Adipocyte (in vitro differentiated cells): ENCODE measurements at regions not wholly inside any gene's neighbourhood (a gene's known extent, or its start where the extent isn't known, plus 50 kb on each side); places are given as distances from the start of the nearest gene placed in this dataset.

Experiments
- DNase-seq: peaks from one replicate; pipeline ENCODE4 v3.0.0-alpha.2; 2015; ENCODE audit warnings: low read depth
- H3K27me3 ChIP-seq: replicated peaks from 2 replicates; pipeline ENCODE4 v1.7.0; 2013; ENCODE audit warnings: mild to moderate bottlenecking, low read length, moderate library complexity; ENCODE audit not compliant: control insufficient read depth, insufficient read depth
- H3K36me3 ChIP-seq: 2 replicates; pipeline ENCODE4 v1.7.0; 2013; ENCODE audit warnings: low read length, mild to moderate bottlenecking, moderate library complexity; ENCODE audit not compliant: control insufficient read depth, insufficient read depth, severe bottlenecking
- H3K4me1 ChIP-seq: 2 replicates; pipeline ENCODE4 v1.7.0; 2013; ENCODE audit warnings: mild to moderate bottlenecking, low read length, moderate library complexity; ENCODE audit not compliant: control insufficient read depth, insufficient read depth
- H3K4me3 ChIP-seq: 2 replicates; pipeline ENCODE4 v1.7.0; 2013; ENCODE audit warnings: mild to moderate bottlenecking, low read length, moderate library complexity
- H3K9ac ChIP-seq: 2 replicates; pipeline ENCODE4 v1.7.0; 2013; ENCODE audit warnings: mild to moderate bottlenecking, low read length, moderate library complexity
- H3K9me3 ChIP-seq: 2 replicates; pipeline ENCODE4 v1.7.0; 2013; ENCODE audit warnings: mild to moderate bottlenecking, low read length, moderate library complexity; ENCODE audit not compliant: control insufficient read depth

DNA sequence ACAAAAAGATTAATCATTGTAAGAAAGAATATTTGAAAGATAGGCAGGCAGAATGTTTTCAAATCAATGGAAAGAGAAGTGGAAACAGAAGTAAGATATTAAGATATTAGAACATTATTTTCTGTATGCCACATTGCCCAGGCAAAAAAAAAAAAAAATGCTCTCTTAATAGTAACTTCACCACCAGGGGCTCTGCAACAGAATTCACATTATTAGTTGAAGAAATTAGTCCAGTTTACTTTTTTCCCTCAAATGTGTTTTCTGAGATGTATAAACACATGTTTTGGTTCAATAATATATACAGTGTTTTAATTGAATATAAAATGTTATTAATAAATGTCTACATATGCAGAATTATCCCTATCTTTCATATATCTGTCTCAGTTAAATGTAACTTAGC, 78.0 kb upstream of the ADAD1 start:
- Histone ChIP-seq H3K4me1 (no peaks in the 10 kb centered on the region), H3K9ac (no peak overlapping the region), H3K9me3 (no peaks in the 10 kb centered on the region), H3K4me3 (no peak overlapping the region), H3K36me3 (peaks cover 26% of the 10 kb centered on the region), H3K27me3 (no peaks in the 10 kb centered on the region)
- DNase-seq = no peak

DNA sequence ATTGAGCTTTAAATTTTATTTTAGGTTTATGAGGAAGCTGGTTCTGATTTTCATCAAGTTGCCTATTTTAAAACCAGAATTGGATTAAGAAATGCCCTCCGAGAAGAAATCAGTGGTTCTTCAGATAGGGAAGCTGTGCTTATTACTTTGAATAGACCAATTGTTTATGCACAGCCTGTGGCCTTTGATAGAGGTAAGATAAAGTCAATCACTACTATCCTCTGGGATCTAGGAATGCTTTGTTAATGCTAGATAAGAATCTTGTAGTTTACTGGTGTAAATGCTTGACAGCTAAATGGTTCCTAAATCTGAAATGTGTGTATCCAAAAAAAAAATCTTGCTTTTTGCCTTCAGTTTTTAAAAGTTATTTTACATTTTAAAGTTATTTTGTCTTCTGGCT, 73.0 kb upstream of the ADAD1 start:
- Histone ChIP-seq H3K9ac (no peak overlapping the region), H3K27me3 (no peaks in the 10 kb centered on the region), H3K4me3 (no peak overlapping the region), H3K9me3 (no peaks in the 10 kb centered on the region), H3K36me3 (peaks cover 61% of the 10 kb centered on the region), H3K4me1 (no peaks in the 10 kb centered on the region)
- no peak for DNase-seq

DNA sequence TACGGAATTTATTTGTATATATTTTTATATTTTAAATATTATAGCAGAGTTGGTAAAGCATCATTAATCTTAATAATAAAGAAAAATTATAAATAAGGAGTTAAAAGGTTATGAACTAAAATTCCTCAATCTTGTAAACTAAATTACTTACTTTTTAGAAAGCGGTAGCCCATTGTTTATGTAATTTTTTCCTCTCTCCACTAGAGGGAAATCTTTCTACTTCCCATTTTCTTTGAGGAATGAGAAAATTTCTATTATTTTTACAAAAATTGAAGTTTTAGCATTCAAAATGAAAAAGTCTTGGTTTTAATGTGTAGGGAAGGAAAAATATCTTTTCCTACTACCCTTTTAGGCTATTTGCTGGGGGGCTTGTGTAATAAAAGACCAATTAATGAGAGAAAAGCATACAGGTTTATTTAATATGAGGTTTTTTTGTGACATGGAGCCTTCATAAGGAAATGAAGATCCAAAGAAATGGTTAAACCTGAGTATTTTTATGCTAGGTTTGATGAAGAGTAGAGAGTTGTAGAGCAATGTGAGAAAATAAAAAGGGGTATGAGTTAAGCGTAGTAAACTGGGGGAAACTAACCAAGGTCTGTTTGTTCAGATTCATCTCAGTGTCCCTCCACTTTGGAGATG, 68.7 kb upstream of the ADAD1 start:
- Histone ChIP-seq H3K36me3 (peaks cover 43% of the 10 kb centered on the region), H3K4me1 (peaks cover 4% of the 10 kb centered on the region), H3K4me3 (no peak overlapping the region), H3K27me3 (no peaks in the 10 kb centered on the region), H3K9me3 (no peaks in the 10 kb centered on the region), H3K9ac (no peak overlapping the region)
- DNase-seq = peak; percentile 52

DNA sequence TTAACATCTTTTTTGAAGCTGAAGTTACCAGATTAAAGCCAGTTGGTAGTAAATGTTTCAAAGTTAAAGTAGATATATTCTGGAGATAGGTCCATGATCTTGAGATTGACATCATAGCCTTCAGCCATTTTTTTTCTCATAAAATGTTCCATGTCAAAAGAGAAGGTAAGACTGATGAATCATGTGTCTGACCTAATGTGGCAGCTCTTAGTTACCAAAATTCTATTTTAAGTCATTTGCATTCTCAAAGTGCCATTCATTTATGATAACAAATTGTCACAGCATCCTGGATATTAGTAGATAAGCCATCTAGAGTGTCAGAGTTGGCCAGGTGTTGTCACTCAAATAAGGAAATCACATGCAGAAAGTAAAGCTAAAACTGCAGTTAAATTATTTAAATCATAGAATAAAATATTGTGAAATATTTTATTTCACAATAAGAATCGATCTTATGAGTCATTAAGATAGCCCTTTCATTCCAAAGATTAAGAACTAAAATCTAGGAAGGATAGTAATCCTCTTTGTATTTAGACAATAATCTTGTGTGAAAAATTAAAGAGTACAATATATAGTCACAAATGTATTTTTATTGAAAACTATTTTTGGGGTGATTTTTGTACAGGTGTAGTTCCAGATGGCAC, 65.7 kb upstream of the ADAD1 start:
- Histone ChIP-seq H3K27me3 (no peaks in the 10 kb centered on the region), H3K9ac (no peak overlapping the region), H3K4me3 (no peak overlapping the region), H3K36me3 (peaks cover 47% of the 10 kb centered on the region), H3K4me1 (peaks cover 4% of the 10 kb centered on the region), H3K9me3 (no peaks in the 10 kb centered on the region)
- peak; percentile 36 for DNase-seq

DNA sequence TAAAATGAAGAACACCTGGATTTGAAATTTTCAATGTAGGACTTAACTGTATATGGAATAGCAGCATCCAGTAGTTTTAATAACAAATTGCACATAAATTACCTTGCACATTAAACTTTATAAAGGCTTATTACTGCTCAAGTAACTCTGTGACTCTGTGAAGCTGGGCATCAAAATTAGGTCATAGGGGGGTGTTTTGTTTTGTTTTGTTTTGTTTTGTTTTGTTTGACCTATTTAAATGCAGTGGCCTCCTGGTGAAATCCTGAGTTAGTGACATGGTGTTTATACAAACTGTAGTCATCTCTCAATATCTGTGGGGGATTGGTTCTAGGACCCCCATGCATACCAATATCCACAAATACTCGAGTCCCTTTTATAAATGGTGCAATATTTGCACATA, 51.9 kb upstream of the ADAD1 start:
- Histone ChIP-seq H3K27me3 (no peaks in the 10 kb centered on the region), H3K36me3 (peaks cover 23% of the 10 kb centered on the region), H3K4me3 (no peak overlapping the region), H3K4me1 (peaks cover 13% of the 10 kb centered on the region), H3K9me3 (no peaks in the 10 kb centered on the region), H3K9ac (no peak overlapping the region)
- no peak for DNase-seq

DNA sequence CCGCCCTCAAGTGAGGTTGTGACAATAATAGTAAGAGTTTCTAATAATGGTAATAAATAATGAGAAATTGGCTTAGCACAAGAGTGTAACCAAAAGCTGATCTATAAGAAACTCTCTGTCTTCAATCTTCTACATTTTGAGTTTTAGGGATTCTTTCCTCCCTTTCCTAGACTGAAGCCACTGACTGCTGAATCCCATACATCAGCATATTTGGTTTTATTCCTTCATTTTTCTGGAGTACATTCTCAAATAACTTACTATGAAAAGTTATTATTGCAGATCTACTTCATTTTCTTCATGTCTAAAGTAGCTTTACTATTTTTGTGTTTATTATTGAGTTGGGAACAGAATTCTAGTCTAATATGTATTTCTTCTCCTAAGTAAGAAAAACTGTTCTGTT, 49.9 kb upstream of the ADAD1 start:
- DNase-seq = no peak
- Histone ChIP-seq H3K4me1 (peaks cover 7% of the 10 kb centered on the region), H3K4me3 (no peak overlapping the region), H3K36me3 (peaks cover 25% of the 10 kb centered on the region), H3K9ac (no peak overlapping the region), H3K27me3 (no peaks in the 10 kb centered on the region), H3K9me3 (no peaks in the 10 kb centered on the region)
